KG1 (cell line): ENCODE measurements at regions not wholly inside any gene's neighbourhood (a gene's known extent, or its start where the extent isn't known, plus 50 kb on each side); places are given as distances from the start of the nearest gene placed in this dataset.

Experiments used
- DNase-seq: peaks from one replicate; lab custom pipeline; 2025; lab: John Stamatoyannopoulos, UW

DNA sequence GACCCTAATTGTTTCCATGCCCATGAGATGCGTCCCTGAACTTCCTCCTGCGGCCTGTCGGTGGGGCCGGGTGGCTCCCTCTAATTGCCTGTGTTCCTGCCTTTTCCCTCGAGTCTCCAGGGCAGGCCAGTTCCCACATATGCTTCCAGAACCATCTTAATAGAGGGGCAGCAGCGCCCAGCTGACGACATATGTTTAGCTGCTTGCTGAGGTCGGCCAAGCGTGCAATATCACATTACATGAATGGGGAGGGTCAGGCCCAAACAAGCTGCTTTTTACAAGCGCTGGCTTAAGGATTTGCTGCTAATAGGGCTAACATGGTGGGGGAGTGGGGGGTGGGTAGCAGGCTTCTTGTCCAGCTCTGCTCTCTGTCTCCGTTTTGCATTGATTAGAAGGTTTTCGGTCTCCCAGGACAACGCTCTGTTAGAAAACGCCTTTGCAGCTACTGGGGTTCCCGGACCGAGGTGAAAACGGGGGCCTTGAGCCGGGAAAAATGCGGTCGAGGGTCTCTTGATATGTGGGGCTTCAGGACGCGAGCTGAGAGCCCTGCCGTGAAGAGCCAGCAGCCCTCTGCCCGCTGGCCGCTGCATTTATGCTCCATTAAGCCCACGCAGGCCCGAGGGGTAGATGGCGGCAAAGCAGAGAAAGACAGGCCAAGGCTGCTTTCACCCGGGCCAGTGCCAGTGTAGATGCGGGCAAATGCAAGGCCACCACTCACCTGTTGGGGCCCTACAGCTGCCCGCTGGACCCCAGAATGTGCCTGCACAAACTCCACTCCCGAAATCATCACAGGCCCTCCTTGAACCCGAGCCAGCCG is 308.5 kb downstream of the BMP7 start:
- no peak for DNase-seq

DNA sequence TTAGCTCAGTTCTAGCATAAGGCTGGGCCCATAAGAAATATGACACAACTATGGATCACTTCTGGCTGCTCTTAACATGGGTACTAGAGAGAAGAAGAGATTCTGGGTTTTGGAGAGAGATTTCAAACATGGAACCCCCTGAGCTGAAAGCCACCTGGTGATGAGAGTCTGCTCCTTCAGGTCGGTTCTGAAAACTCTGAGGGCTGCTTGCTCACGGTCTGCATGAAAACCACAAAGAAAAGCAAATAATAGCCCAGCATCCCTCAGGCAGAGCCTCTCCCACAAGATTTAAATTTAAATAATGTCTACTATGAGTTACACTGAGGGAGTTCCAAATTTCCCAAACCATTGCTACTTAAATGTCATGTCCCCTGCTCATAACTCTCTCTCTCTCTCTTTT is 301.5 kb downstream of the BMP7 start:
- DNase-seq: no peak

DNA sequence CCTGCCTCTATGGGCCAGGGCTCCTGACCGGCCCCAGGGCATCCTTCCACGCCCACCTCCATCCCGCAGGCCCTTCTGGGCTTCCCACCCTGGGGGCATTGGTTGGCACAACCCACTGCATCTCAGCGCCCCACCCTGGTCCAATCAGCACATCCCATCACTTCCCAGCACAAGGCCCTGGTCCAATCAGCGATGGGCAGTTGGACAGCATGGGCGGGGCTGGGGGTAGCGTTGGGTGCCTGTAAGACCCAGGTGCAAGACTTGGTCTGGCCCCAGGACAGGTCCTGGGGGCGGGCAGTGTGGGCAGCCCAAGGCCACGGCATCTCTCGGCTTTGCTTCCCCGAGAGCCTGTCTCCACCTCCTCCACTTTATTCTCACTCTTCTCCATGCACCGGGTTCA is 298.5 kb downstream of the BMP7 start:
- no peak for DNase-seq

DNA sequence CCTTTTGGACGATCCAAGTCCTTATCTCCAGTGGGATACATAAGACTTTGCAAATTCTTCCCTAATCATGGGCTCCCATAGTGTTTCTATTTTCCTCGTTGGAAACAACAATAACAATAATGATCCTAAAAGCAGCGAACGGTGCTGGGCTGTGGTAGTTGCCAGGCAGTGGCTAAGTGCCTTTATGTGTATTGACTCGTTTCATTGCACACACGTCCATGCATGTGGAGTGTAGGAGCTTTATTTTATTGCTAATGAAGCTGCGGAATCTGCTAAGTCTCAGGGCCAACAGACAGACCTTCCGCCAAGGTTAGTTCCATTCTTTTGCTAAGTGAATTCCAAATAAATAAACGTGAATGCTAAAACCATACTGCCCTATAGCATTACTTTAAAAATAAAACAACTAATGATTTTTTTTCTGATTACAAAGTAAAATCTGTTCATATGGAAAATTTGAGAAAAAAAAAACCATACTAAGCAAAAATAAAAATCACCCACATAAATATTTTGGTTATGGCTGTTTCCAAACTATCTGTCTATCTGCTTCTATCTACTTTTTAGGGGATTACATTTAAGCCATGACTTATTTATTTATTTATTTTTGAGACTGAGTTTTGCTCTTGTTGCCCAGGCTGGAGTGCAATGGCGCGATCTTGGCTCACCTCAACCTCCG is 297.9 kb downstream of the BMP7 start:
- DNase-seq: no peak

DNA sequence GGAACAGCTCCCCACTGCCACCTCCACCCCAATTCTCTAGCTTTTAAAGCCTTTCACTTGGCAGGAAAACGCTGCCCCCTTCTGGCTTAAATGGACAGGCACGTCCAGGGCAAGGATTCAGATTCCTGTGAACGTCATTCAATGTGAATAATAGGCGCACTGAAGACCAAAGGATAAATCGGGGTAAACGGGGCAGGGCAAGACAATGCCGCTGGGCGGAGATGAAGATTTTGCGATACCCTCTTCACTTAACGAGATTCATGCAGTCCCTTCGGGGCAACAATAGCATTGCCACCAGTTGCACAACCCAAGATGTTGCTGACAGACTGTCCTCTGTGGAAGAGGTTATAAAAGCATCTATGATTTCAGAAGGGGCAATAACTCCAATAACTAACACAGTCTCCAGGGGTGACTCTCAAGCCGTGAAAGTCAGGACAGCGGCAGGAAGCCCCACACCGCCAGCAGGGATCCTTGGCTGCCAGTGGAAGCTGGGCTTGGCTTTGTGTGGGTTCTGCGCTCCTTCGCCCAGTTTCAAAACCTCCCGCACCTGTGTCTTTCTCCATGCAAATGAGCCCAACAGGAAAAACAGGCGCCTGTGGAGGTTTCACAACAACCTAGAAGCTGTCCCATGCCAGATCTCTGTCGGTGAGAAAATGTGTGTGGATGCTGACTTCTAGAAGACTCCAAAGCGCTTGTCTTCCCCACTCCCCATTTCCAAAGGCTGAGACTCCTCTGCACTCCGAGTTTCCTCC is 291.8 kb downstream of the BMP7 start:
- DNase-seq: no peak

DNA sequence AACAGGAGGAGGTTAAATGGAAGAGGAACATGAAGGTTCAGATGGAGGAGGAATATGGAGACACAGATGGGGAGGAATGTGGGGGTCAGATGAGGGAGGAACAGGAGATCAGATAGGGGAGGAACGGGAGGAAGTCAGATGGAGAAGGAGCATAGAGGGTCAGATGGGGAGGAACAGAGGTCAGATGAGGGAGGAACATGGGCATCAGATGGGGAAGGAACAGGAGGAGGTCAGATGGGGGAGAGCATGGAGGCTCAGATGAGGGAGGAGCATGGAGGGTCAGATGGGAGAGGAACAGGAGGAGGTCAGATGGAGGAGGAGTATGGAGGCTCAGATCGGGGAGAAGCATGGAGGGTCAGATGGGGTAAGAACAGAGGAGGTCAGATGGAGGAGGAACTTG is 290.6 kb downstream of the BMP7 start:
- no peak for DNase-seq

DNA sequence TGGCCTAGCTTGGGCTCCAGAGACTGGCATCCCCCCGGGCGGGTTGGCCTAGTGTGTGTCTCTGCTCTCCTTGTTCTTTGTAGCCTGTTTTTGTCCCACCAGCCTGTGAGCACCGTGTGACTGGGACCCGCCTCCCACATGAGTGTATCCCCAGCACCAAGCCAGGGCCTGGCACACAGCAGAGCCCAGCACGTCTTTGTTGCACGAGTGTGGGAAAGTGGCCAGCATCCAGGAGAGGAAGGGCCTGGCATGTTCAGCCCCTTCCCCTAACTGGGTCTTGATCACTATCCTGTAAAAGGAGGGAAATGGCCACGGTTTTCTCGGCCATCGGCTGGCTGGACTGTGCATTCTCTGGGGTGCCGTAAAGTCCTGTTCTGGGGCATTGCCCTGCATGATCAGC is 290.1 kb downstream of the BMP7 start:
- no peak for DNase-seq

DNA sequence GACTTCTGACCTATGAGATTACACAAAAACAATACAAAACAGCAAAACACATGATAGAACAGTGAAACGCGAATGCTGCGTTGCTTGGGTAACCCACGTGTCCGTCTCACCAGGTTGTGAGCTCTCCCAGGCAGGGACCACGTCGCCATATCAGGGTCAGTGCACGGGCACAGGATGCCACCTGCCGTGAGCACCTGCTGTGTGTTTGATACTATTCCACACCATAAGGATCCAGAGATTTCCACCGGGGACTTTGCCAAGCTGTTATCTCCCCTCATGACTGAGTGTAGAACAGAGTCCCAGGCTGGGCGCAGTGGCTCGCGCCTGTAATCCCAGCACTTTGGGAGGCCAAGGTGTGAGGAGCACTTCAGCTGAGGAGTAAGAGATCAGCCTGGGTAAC is 288.0 kb downstream of the BMP7 start:
- no peak for DNase-seq

DNA sequence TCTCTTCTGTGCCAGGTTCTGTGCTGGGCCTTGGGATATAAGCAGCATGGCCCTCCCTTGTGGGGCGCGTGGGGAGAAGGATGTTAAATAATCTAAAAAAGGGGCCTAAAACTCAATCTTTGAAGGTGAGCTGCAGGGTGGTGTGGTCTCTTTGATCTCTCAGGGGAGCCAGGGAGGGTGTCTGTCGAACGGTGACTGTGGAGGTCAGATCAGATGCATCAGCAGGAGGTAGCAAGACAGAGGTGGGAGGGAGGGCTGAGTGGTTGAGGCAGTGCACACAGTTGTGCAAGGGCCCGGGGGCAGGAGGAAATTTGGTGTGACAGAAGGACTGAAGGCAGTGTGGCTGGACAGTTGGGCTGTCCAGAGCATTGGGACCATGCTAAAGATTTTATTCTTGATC is 287.3 kb downstream of the BMP7 start:
- no peak for DNase-seq

DNA sequence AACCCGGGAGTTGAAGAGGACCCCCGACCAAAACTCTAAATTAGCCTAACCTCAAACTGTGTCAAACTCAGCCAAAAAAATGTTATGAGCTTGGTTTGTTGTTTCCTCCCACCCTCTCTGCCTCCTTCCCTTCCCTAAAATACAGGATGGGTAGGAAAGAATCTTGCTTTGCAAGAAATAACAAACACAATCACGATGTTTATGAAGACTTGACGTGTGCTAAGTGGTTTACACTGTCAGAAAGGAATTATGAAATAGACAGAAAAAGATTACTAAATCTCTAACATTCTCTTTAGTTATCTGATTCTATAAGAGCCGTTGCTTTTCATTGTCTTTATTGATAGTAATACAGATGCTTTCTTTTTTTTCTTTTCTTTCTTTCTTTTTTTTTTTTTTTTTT is 285.1 kb downstream of the BMP7 start:
- no peak for DNase-seq

DNA sequence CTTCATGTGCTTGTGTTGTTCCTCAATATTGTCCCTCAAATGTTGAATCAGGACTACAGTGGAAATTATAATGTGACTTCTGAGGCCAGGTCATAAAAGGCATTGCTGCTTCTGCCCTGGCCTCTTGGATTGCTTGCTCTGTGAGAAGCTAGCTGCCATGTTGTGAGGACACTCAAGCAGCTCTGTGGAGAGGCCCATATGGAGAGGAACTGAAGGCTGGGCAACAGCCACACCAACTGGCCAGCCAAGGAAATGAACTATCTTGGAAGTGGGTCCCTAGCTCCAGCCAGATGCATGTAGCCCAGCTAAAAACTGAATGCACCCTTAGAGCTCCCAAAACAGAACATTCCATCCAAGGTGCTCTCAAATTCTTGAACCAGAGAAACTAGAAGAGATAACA is 282.6 kb downstream of the BMP7 start:
- DNase-seq: no peak

DNA sequence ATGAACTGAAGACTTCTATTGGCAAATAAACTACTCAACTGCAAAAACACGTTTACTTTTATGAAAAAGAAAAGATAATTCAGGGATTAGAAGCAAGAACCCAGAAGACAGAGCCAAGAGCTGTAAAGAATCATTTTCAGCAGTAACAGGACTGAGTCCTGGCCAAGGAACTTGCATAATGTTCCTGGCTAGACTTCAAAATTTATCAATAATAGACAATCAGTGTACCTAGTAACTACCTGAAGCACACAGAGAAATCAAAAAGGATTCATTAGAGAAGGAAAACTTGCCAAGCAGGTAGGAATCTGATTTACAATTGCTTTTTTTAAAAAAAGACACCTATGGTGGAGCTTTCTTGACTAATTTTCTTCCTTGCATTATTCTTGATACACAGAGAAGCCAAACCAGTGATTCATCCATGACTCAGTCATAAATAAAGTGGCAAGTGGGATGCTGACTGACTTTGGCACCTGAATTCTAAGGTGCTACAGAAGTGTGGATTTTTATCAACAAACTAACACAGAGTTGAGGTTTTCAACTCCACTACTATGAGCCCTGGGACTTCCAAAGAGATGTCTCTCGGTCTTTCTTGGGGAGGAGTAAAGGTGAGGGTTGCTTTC is 281.3 kb downstream of the BMP7 start:
- DNase-seq: no peak

DNA sequence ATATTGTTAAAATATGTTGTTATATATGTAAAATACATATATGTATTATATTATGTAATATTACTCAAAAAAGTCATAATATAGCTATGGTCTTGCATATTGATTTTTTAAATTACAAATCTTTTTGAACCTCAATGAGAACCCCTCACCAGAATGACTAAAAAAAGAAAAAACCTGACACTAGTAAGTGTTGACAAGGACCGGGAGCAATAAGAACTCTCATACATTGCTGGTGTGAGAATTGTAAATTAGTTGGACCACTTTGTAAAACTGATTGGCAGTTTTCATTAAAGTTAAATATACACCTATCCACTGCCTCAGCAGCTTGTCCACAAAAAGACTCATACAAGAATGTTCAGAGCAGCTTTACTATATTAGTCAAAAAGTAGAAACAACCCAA is 280.0 kb downstream of the BMP7 start:
- no peak for DNase-seq

DNA sequence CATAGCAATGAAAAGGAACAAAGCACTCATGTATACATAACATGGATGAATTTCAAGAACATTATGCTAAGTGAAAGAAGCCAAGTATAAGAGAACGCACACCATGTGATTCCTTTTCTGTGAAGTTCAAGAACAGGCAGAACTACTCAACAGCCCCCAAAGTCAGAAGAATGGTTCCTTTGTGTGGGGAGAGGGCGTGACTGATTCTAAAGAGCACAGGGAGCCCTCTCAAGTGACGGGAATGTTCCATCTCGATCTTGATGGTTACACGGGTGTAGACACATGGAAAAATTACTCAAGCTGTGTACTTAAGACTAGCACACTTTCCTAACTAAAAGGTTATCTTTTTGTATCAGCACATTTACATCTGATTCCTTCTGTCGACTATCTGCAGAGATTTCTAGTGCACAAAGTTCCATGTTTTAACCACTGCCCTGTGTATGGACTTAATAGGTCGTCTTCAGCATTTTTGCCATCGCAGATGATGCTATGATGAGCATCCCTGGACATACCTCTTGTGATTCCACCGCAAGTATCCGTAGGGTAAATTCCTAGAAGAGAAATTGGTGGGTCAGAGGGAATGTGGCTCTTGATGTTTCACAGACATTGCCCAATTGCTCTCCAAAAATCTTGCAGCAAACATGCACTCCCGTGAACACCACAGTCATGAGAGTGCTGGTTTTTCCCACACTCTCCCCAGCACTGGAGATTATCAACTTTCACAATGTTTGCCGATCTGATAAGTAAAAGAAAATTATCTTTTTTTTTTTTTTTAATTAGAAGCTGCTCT is 279.3 kb downstream of the BMP7 start:
- no peak for DNase-seq

DNA sequence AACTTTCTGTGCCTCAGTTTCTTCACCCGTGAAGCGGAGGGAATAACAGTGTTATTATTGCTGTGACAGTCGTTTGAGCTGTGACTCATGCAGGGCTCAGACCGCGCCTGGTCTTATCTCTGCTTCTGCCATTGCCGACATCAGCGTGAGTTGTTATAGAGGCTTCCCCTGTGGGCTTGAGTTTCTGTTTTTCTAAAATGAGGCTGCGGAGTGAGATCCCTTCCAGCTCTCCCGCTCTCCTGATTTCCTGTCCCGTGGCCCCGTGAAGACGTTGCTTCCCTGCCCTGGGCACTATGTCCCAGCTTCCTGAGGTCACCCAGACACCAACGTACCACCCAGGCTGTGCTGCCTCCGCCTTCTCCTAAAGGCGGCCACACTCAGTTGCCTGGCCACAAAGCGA is 278.5 kb downstream of the BMP7 start:
- no peak for DNase-seq

DNA sequence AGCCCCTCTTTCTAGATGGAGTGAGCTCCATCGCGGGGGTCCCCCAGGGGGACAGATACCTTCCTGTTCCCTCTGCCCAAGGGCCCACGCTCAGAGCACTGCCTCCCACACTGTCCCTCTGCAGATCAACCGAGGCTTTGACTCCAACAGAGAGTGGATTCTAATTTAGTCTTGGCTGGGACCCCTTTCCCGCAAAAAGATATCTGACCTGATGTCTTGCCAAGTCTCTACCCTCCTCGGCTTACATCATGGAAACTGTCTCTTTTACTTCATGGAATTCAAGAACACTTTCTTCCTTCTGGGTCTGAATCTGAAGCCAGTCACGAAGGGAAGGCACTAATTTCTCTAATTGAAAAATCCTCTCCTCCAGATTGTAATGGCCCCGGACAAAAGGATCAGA is 278.0 kb downstream of the BMP7 start:
- DNase-seq: no peak

DNA sequence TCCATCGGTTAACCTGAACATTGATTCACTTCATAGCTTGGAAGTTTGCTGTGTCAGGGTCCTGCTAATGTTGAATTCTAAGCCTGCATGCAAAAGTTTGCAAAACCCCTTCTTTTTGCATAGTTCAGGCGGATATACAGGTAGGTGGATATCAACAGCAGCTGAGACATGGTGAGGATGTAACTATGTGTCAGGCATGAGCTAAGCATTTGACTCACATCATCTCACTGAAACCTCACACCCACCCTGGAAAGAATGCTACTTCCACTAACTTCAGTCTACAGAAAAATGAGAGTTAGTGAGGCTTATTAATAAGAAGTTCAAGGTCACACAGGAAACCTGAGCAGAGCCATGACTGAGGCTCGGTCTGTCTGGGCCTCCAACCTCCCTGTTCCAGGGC is 276.9 kb downstream of the BMP7 start:
- no peak for DNase-seq

DNA sequence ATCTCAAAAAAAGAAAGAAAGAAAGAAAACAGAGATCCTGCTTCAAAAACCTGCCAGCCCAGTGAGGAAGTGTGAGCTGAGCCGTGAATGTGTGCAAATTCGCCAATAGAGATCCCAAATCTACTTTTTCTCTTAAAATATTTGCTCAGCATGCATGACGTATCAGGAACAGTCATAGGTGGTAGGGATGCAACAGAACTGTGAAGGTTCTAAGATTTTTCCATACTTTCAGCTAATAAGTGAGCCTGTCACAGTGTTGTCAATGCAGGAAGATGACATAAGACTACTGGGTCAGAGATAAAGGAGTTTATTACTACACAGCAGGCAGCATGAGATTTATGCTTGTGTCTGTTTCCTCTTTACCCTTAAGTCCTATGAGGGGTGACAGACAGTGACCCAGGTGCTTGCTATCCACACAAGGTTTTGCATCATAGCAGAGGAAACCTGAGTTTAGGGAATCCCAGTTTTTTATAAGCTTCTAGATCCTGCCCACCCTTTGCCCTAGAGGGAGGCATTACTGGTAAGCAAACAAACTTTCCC is 273.4 kb downstream of the BMP7 start:
- DNase-seq: no peak

DNA sequence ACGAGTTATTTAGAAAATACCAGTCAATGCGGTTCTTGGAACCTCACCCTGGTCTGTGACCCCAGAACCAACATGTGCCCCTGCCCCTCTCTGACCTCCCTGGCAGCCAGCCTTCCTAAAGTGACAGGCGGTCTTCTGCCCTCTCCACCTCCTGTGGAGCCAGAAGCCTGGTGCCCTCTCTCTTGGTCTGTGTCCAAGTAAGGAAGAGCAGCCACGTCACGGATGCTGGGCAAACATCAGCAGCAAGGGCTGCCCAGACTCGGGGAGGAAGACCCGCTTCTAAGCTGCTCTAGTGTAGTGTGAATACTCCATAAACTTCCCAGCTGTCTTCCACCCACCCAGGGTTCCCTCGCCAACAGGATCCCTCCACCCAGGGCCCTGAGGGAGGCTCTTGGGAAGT is 272.4 kb downstream of the BMP7 start:
- DNase-seq: no peak

DNA sequence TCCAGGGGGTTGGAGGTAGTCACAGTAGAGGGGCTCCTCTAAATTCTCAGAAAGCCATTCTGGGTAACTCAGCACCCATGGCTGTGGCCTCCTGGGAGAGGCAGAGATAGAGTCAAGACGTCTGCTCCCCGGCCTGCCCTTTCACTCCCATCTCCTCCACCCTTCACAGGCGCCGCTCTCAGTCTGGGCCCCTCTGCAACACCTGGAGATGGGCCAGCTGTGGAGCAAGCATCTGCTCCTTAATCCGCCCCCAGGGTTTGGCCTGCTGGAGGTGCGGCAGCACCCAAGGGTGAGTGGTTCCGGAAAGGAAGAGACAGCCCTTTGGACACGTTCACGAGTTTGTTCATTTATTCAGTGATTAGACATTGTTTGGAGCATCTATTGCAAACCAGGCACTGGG is 271.3 kb downstream of the BMP7 start:
- DNase-seq: no peak

DNA sequence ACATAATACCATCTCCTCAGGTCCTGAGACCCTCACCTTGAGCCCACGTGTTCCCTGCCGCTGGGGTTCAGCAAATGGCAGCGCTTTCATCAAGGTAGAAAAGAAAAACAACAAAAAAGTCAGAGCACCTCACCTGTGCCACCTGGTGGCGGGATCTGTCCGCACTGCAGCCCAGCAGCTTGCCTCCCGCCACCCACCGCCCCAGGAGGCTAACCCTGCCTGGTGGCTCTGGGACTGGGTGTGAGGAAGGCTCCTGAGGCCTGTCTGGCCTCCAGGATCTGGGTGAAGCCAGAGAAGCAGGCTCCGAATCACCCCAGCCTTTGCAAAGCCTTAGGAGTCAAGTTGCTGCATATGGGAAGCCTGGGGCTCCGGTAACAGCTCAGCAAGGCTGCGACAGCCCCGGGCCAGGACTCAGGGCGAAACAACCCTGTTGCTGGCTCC is 270.8 kb downstream of the BMP7 start:
- DNase-seq: no peak

DNA sequence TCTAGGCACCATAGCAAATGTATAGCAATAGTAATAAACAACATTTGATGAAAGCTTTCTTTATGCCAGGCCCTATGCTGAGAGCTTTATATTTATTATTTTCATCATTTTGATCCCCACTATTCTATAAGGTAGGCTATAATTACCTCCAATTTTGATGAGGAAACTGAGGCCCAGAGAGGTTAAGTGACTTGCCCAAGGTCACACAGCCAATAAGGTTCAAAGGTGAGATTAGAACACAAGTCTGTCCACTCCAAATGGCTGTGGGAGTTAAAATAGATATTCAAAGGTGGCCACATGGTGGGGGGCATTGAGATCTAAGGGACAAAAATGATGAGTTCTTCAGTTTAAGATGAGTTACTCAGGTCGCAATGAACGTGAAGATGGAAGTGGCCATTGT is 269.9 kb downstream of the BMP7 start:
- no peak for DNase-seq
